Esophagus squamous epithelium (tissue), 4 donors: ENCODE measurements at regions not wholly inside any gene's neighbourhood (a gene's known extent, or its start where the extent isn't known, plus 50 kb on each side); places are given as distances from the start of the nearest gene placed in this dataset.

ENCODE experiments used
- CTCF ChIP-seq, 6 experiments: fragments of 450-650 bp in 4 of 6; fragments of 200-600 bp in 2 of 6; sonication (generic) in 2 of 6; IDR thresholded peaks; one replicate each; pipeline ENCODE4 v1.5.1; 2016 to 2019; ENCODE audit warnings: antibody characterized with exemption in 6 of 6, mild to moderate bottlenecking in 4 of 6, moderate library complexity in 4 of 6
- POLR2A ChIP-seq, 4 donors: fragments of 450-650 bp; IDR thresholded peaks; one replicate each; pipeline ENCODE4 v1.6.1; 2017; ENCODE audit warnings: antibody characterized with exemption in 4 of 4, mild to moderate bottlenecking in 4 of 4, moderate library complexity in 3 of 4

DNA sequence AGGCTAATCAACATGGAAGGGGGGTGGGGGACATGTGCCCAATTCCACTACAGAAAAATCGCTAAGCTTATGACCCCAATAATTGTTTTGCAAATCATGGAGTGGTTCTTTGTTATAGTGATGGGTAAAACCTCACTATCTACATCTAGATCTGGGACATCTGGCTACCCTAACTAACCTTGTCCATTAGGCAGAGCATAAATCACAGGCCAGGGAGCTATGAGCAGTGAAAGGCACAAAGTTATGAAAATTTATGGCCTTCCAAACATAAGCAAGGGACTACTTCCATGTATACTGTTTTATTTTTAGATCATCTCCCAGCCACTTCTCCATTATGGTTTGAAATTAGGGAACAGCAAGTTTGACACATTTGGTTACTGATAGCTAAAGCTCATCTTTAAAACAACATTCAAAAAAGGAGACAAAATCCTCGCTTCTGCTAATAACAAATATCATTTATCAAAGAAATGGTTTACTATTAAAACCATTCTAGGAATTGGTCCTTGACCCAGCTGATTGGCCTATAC is 78.3 kb downstream of the RSL24D1 start:
- TF ChIP-seq CTCF (IDR thresholded peaks at IDR 0.05) (no peak), POLR2A (IDR thresholded peaks at IDR 0.05) (no peak)
